Activated B cell treated with CpG ODN at 0.5 μM for 24 hours (primary cell): ENCODE measurements at regions not wholly inside any gene's neighbourhood (a gene's known extent, or its start where the extent isn't known, plus 50 kb on each side); places are given as distances from the start of the nearest gene placed in this dataset.

ENCODE experiments used
- ATAC-seq: fragments of 200-7000 bp; cut with Tn5 transposase; one replicate; pipeline ENCODE4 v1.10.0; 2021; ENCODE audit warnings: low read depth, mild to moderate bottlenecking, moderate library complexity
- CTCF ChIA-PET: fragments of 350-600 bp; sonication (Branson Sonifier 250); formaldehyde crosslinking; loops from one replicate; lab custom pipeline; 2021; ENCODE audit warnings: antibody characterized with exemption; lab: Charles Lee
- POLR2A ChIA-PET: fragments of 350-600 bp; sonication (Branson Sonifier 250); formaldehyde crosslinking; loops from one replicate; lab custom pipeline; 2021; ENCODE audit warnings: antibody characterized with exemption; lab: Charles Lee
- DNase-seq: peaks from one replicate; pipeline ENCODE4 v3.0.0; 2022
- H3K27ac Mint-ChIP-seq: one replicate; pipeline ENCODE4 v1.8.0; 2020; ENCODE audit warnings: mixed read lengths
- H3K27me3 Mint-ChIP-seq: one replicate; pipeline ENCODE4 v1.8.0; 2021; ENCODE audit warnings: mixed read lengths
- H3K36me3 Mint-ChIP-seq: one replicate; pipeline ENCODE4 v1.8.0; 2021; ENCODE audit warnings: low read depth, mixed read lengths
- H3K4me1 Mint-ChIP-seq: one replicate; pipeline ENCODE4 v1.8.0; 2021; ENCODE audit warnings: mixed read lengths
- H3K4me3 Mint-ChIP-seq: one replicate; pipeline ENCODE4 v1.8.0; 2020; ENCODE audit warnings: mild to moderate bottlenecking, mixed read lengths
- H3K9me3 Mint-ChIP-seq: one replicate; pipeline ENCODE4 v1.8.0; 2020; ENCODE audit warnings: mixed read lengths
- intact Hi-C: fragments of 100-400 bp; cut with micrococcal nuclease; formaldehyde crosslinking; loops from one replicate; pipeline ENCODE4 v1.15.1; 2024
- TF ChIP-seq, protein P1 (sequence below): fragments of 200-600 bp; IDR thresholded peaks from one replicate; pipeline ENCODE4 v1.8.0; 2022; ENCODE audit warnings: antibody characterized with exemption, mild to moderate bottlenecking

DNA sequence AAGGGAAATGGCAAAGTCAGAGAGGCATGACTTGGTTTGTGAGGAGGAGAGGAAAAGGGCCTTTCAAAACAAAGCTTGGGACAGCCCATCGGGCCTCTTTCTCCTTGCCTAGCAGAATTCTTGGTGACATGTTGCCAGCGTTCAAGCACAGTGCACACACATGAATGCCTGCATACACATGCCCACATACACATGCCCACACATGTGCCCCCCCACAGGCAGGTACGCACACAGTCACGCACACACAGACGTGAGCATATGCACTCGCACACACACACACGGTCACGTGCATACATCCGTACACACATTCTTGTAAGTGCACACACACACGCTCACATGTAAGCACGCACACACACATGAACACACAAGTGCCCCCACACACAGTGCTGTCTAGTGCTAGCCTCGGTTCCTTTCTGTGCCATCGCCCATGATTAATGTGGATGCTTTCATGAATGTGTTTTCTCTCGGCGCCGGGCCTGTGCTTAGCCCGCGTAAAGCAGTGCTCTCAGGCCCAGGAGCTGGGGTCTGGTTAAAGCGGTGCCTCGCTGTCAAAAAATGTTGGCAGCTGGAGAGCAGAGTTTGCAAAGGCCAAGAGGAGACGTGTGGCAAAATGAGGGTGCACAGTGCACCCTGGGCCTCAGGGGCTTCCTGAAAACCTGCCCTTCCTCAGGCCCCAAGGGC is 328.8 kb upstream of the DIO3 start:
- intact Hi-C loops: no loop called here
- Mint-ChIP-seq H3K36me3 (no peaks in the 10 kb centered on the region), H3K9me3 (no peaks in the 10 kb centered on the region), H3K4me3 (no peak overlapping the region), H3K4me1 (no peaks in the 10 kb centered on the region), H3K27me3 (peaks cover 2% of the 10 kb centered on the region), H3K27ac (no peak overlapping the region)
- DNase-seq: no peak
- CTCF ChIA-PET: no interaction called here
- ATAC-seq: no peak
- POLR2A ChIA-PET: no interaction called here
- TF ChIP-seq, protein P1, sequence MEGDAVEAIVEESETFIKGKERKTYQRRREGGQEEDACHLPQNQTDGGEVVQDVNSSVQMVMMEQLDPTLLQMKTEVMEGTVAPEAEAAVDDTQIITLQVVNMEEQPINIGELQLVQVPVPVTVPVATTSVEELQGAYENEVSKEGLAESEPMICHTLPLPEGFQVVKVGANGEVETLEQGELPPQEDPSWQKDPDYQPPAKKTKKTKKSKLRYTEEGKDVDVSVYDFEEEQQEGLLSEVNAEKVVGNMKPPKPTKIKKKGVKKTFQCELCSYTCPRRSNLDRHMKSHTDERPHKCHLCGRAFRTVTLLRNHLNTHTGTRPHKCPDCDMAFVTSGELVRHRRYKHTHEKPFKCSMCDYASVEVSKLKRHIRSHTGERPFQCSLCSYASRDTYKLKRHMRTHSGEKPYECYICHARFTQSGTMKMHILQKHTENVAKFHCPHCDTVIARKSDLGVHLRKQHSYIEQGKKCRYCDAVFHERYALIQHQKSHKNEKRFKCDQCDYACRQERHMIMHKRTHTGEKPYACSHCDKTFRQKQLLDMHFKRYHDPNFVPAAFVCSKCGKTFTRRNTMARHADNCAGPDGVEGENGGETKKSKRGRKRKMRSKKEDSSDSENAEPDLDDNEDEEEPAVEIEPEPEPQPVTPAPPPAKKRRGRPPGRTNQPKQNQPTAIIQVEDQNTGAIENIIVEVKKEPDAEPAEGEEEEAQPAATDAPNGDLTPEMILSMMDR: no peak

GRCh38 chr14:101233021-101233366 is 328.3 kb upstream of the DIO3 start:
- H3K27ac Mint-ChIP-seq: no peak overlapping the region
- no peaks in the 10 kb centered on the region for H3K4me1 Mint-ChIP-seq
- peaks cover 2% of the 10 kb centered on the region for H3K27me3 Mint-ChIP-seq
- ChIA-PET CTCF (no interaction called here), POLR2A (no interaction called here)
- no peak overlapping the region for H3K4me3 Mint-ChIP-seq
- H3K36me3 Mint-ChIP-seq: no peaks in the 10 kb centered on the region
- ATAC-seq (no peak), DNase-seq (no peak)
- intact Hi-C loops: no loop called here
- no peaks in the 10 kb centered on the region for H3K9me3 Mint-ChIP-seq
- TF ChIP-seq, protein P1: no peak

DNA sequence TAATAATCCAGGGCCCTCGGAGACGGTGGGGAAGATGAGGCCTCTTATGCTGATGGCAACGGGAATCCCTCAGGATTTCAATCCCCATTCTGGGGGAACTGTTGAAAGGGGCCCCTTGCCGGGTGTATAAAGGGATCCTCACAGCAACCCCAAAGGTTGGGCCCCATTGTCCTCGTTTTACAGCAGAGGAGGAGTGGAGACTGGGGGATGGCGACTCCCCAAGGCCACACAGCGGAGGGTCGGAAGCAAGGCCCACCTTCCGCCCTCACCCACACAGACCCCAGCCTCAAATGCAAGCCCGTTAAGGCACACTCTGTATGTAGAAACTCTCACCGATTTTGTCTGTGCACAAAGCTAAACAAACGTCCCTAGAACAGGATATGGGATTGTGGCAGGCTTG is 327.9 kb upstream of the DIO3 start:
- H3K36me3 Mint-ChIP-seq: no peaks in the 10 kb centered on the region
- TF ChIP-seq, protein P1: no peak

DNA sequence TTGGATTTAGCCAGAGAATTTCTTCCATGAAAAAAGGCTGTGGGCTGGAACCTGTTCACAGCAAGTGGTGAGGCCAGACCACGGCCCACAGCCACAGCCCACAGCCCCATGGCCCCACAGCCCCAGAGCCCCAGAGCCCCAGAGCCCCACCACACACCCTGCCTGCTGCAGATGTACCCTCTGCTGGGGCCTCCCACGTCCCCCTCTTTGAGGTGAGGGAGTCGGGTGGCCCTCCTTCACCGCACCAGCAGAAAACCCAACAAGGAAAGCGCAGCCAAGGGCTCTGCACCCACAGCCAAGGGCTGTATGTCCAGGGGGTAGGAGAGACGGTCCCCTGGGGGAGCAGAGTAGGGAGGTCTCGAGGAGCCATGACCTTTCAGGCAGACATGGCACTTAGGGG is 327.5 kb upstream of the DIO3 start:
- DNase-seq (no peak), ATAC-seq (no peak)
- ChIA-PET CTCF (no interaction called here), POLR2A (no interaction called here)
- peaks cover 2% of the 10 kb centered on the region for H3K27me3 Mint-ChIP-seq
- H3K4me1 Mint-ChIP-seq: no peaks in the 10 kb centered on the region
- no peak overlapping the region for H3K27ac Mint-ChIP-seq
- intact Hi-C loops: no loop called here
- no peak overlapping the region for H3K4me3 Mint-ChIP-seq
- H3K9me3 Mint-ChIP-seq: no peaks in the 10 kb centered on the region
- TF ChIP-seq, protein P1: no peak
- H3K36me3 Mint-ChIP-seq: no peaks in the 10 kb centered on the region

More for the DNA sequence above, 327.9 kb upstream of the DIO3 start:
- POLR2A ChIA-PET: no interaction called here
- intact Hi-C loops: no loop called here
- ATAC-seq: no peak
- DNase-seq: no peak
- Mint-ChIP-seq H3K4me3 (no peak overlapping the region), H3K9me3 (no peaks in the 10 kb centered on the region), H3K4me1 (no peaks in the 10 kb centered on the region), H3K27ac (no peak overlapping the region), H3K27me3 (peaks cover 2% of the 10 kb centered on the region)
- CTCF ChIA-PET: no interaction called here

- no peak overlapping the region for H3K4me3 Mint-ChIP-seq
- H3K4me1 Mint-ChIP-seq: no peaks in the 10 kb centered on the region
- DNase-seq: no peak
- TF ChIP-seq, protein P1: no peak
- H3K36me3 Mint-ChIP-seq: no peaks in the 10 kb centered on the region
- no peak for ATAC-seq
- H3K9me3 Mint-ChIP-seq: no peaks in the 10 kb centered on the region
- intact Hi-C loops: no loop called here
- ChIA-PET POLR2A (no interaction called here), CTCF (no interaction called here)
- H3K27me3 Mint-ChIP-seq: no peaks in the 10 kb centered on the region
- no peak overlapping the region for H3K27ac Mint-ChIP-seq
Observed at GRCh38 chr14:101234244-101234937, 326.9 kb upstream of the DIO3 start.
